CD14-positive monocyte (primary cell): ENCODE measurements at regions not wholly inside any gene's neighbourhood (a gene's known extent, or its start where the extent isn't known, plus 50 kb on each side); places are given as distances from the start of the nearest gene placed in this dataset.

Source experiments
- DNase-seq, 3 donors: peaks; one replicate each; pipeline ENCODE4 v3.0.0-alpha.2; 2011 to 2022
- H2AFZ ChIP-seq: 2 replicates; pipeline ENCODE4 v1.6.0; 2012; ENCODE audit warnings: mild to moderate bottlenecking, low read depth, low read length, inconsistent platforms; ENCODE audit not compliant: insufficient read depth, poor library complexity, severe bottlenecking
- H3K27ac ChIP-seq, 2 donors: 1 replicate in 1 of 2; 2 replicates in 1 of 2; pipeline ENCODE4 v1.5.1; 2012 to 2013; ENCODE audit warnings: low read length in 2 of 2, control low read depth in 1 of 2, inconsistent platforms in 1 of 2, low read depth in 1 of 2, mild to moderate bottlenecking in 1 of 2
- H3K27me3 ChIP-seq, 2 donors: one replicate each; pipeline versions ENCODE4 v1.6.0 to v1.6.1; 2011 to 2013; ENCODE audit warnings: low read length in 2 of 2; ENCODE audit not compliant: control insufficient read depth in 2 of 2, insufficient read depth in 2 of 2
- H3K36me3 ChIP-seq, 2 donors: replicated peaks in 1 of 2; 1 replicate in 1 of 2; 2 replicates in 1 of 2; pipeline versions ENCODE4 v1.5.1 to v1.6.1; 2012 to 2013; ENCODE audit warnings: low read length in 2 of 2, control low read depth in 1 of 2, inconsistent platforms in 1 of 2, mild to moderate bottlenecking in 1 of 2; ENCODE audit not compliant: insufficient read depth in 2 of 2, control insufficient read depth in 1 of 2
- H3K4me1 ChIP-seq, 2 donors: 1 replicate in 1 of 2; 2 replicates in 1 of 2; pipeline versions ENCODE4 v1.5.1 to v1.6.1; 2012 to 2013; ENCODE audit warnings: low read length in 2 of 2, control low read depth in 1 of 2, inconsistent platforms in 1 of 2, mild to moderate bottlenecking in 1 of 2, moderate library complexity in 1 of 2; ENCODE audit not compliant: insufficient read depth in 2 of 2, control insufficient read depth in 1 of 2
- H3K4me2 ChIP-seq: replicated peaks from 2 replicates; pipeline ENCODE3; 2012; ENCODE audit warnings: low read length, moderate library complexity, mild to moderate bottlenecking; ENCODE audit not compliant: poor library complexity, severe bottlenecking; ENCODE audit errors: extremely low read depth
- H3K4me3 ChIP-seq, 3 experiments: fragments of 200-600 bp in 1 of 3; sonication (generic) in 1 of 3; replicated peaks in 1 of 3; 1 replicate in 2 of 3; 2 replicates in 1 of 3; pipeline ENCODE4 v1.5.1; 2011 to 2013; ENCODE audit warnings: low read length in 3 of 3, mild to moderate bottlenecking in 3 of 3, control low read depth in 2 of 3, low read depth in 2 of 3, inconsistent platforms in 1 of 3, moderate library complexity in 1 of 3
- H3K79me2 ChIP-seq: 2 replicates; pipeline ENCODE4 v1.6.0; 2012; ENCODE audit warnings: mild to moderate bottlenecking, control low read depth, inconsistent platforms, low read length, moderate library complexity; ENCODE audit not compliant: insufficient read depth
- H3K9ac ChIP-seq: 2 replicates; pipeline ENCODE4 v1.6.0; 2017; ENCODE audit warnings: low read length, mild to moderate bottlenecking; ENCODE audit not compliant: insufficient read depth, poor library complexity, severe bottlenecking
- H3K9me3 ChIP-seq, 2 donors: replicated peaks in 1 of 2; 1 replicate in 1 of 2; 2 replicates in 1 of 2; pipeline versions ENCODE4 v1.5.1 to v1.6.1; 2012 to 2013; ENCODE audit warnings: low read length in 2 of 2, control low read depth in 1 of 2; ENCODE audit not compliant: control insufficient read depth in 1 of 2, insufficient read depth in 1 of 2
- H4K20me1 ChIP-seq: 2 replicates; pipeline ENCODE4 v1.6.0; 2012; ENCODE audit warnings: mild to moderate bottlenecking, low read length, control low read depth, moderate library complexity; ENCODE audit not compliant: insufficient read depth
- H3K27ac Mint-ChIP-seq, 7 donors: one replicate each; pipeline ENCODE4 v1.8.0; 2020; ENCODE audit warnings: mild to moderate bottlenecking in 7 of 7, mixed read lengths in 7 of 7, moderate library complexity in 6 of 7, inconsistent platforms in 2 of 7
- H3K27me3 Mint-ChIP-seq, 3 donors: one replicate each; pipeline ENCODE4 v1.8.0; 2021 to 2022; ENCODE audit warnings: low read depth in 3 of 3, mild to moderate bottlenecking in 3 of 3, mixed read lengths in 3 of 3, moderate library complexity in 3 of 3, inconsistent platforms in 1 of 3
- H3K36me3 Mint-ChIP-seq, 2 donors: one replicate each; pipeline ENCODE4 v1.8.0; 2020; ENCODE audit warnings: mixed read lengths in 2 of 2, inconsistent platforms in 1 of 2, mild to moderate bottlenecking in 1 of 2
- H3K4me1 Mint-ChIP-seq: one replicate; pipeline ENCODE4 v1.8.0; 2020; ENCODE audit warnings: mild to moderate bottlenecking, mixed read lengths
- H3K4me3 Mint-ChIP-seq, 2 donors: one replicate each; pipeline ENCODE4 v1.8.0; 2020; ENCODE audit warnings: mild to moderate bottlenecking in 2 of 2, mixed read lengths in 2 of 2, moderate library complexity in 1 of 2
- H3K9me3 Mint-ChIP-seq, 7 donors: one replicate each; pipeline ENCODE4 v1.8.0; 2020 to 2022; ENCODE audit warnings: mixed read lengths in 7 of 7, mild to moderate bottlenecking in 6 of 7, moderate library complexity in 6 of 7, inconsistent platforms in 2 of 7
- WGBS: methylation state at CpG from one replicate; pipeline ENCODE4 v1.1.5; 2013; ENCODE audit warnings: missing lambda C conversion rate; ENCODE audit not compliant: insufficient coverage; 5-methylcytosine and 5-hydroxymethylcytosine counted together
- intact Hi-C, 2 donors: fragments of 100-400 bp; cut with micrococcal nuclease; formaldehyde crosslinking; loops; one replicate each; pipeline versions ENCODE4 v1.15.0 to v1.15.1; 2023
- TF ChIP-seq, protein P1 (sequence below): fragments of 200-600 bp; IDR thresholded peaks from one replicate; pipeline ENCODE4 v1.8.0; 2022; ENCODE audit warnings: antibody characterized with exemption, mild to moderate bottlenecking

DNA sequence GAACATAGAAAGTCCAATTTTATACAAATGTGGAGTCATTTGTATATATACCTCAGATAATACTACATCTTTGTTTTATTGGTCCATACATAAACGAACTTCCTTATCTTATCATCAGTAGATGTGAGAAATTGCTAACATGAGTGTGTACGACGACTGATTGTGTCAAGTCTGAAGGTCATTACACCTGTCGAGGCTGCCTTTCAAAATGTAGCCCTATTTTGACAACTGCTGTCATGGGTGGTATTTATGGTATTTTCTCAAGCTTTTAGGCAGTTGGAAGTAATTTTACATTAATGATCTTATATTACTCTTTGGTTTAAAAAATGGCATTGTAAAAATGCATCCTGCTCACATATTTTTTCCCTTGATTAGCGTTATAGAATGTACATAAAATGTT, 183.7 kb upstream of the DNAJC19 start:
- H3K36me3 Mint-ChIP-seq: no peaks in the 10 kb centered on the region
- Histone ChIP-seq H3K36me3 (no peaks in the 10 kb centered on the region), H3K4me3 (no peak overlapping the region), H4K20me1 (no peaks in the 10 kb centered on the region), H2AFZ (no peak overlapping the region), H3K4me2 (no peak overlapping the region), H3K27me3 (no peaks in the 10 kb centered on the region), H3K9me3 (no peaks in the 10 kb centered on the region), H3K9ac (no peak overlapping the region), H3K79me2 (no peaks in the 10 kb centered on the region), H3K27ac (no peak overlapping the region), H3K4me1 (no peaks in the 10 kb centered on the region)
- intact Hi-C loops: no loop called here
- no peak overlapping the region for H3K27ac Mint-ChIP-seq
- no peak overlapping the region for H3K4me3 Mint-ChIP-seq
- WGBS: no CpG with 5 or more reads among the region's 5 CpGs
- peaks cover 0 to 2% (median 2%) of the 10 kb centered on the region in 3 donors for H3K27me3 Mint-ChIP-seq
- peaks cover 0 to 1% (median 0%) of the 10 kb centered on the region in 7 donors for H3K9me3 Mint-ChIP-seq
- no peak for DNase-seq
- no peaks in the 10 kb centered on the region for H3K4me1 Mint-ChIP-seq
- TF ChIP-seq, protein P1, sequence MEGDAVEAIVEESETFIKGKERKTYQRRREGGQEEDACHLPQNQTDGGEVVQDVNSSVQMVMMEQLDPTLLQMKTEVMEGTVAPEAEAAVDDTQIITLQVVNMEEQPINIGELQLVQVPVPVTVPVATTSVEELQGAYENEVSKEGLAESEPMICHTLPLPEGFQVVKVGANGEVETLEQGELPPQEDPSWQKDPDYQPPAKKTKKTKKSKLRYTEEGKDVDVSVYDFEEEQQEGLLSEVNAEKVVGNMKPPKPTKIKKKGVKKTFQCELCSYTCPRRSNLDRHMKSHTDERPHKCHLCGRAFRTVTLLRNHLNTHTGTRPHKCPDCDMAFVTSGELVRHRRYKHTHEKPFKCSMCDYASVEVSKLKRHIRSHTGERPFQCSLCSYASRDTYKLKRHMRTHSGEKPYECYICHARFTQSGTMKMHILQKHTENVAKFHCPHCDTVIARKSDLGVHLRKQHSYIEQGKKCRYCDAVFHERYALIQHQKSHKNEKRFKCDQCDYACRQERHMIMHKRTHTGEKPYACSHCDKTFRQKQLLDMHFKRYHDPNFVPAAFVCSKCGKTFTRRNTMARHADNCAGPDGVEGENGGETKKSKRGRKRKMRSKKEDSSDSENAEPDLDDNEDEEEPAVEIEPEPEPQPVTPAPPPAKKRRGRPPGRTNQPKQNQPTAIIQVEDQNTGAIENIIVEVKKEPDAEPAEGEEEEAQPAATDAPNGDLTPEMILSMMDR: no peak

DNA sequence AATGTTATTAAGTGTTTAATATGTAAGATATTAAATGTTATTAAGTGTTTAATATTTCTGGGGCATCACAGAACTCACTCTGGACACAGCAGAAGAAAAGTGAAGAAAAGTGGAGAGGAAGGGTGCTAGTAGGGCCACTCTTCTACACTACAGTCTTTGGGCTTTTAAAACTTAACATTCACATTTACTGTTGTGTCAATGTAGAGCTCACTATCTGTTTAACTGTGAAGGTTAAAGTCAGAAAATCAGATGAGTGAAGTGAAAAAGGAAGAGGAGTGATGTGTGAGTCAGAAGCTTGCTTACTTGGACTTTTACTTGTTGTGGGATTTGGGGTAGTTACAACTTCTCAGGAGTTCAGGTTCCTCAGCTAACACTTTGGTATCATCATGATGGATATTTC, 145.3 kb upstream of the DNAJC19 start:
- no peaks in the 10 kb centered on the region for H3K27me3 Mint-ChIP-seq

More for the DNA sequence above, 145.3 kb upstream of the DNAJC19 start:
- Mint-ChIP-seq H3K9me3 (peaks cover 0 to 10% (median 2%) of the 10 kb centered on the region in 7 donors), H3K27ac (no peak overlapping the region), H3K4me3 (no peak overlapping the region), H3K4me1 (no peaks in the 10 kb centered on the region), H3K36me3 (no peaks in the 10 kb centered on the region)
- intact Hi-C loops: no loop called here
- DNase-seq: no peak
- no peaks in the 10 kb centered on the region for H3K27me3 ChIP-seq
- no peaks in the 10 kb centered on the region for H3K4me1 ChIP-seq
- TF ChIP-seq, protein P1: no peak
- H3K27ac ChIP-seq: no peak overlapping the region
- no peak overlapping the region for H3K9ac ChIP-seq
- no peaks in the 10 kb centered on the region for H3K9me3 ChIP-seq
- no peak overlapping the region for H2AFZ ChIP-seq
- no peaks in the 10 kb centered on the region for H3K79me2 ChIP-seq
- H4K20me1 ChIP-seq: no peaks in the 10 kb centered on the region
- no peak overlapping the region for H3K4me2 ChIP-seq
- H3K36me3 ChIP-seq: no peaks in the 10 kb centered on the region
- H3K4me3 ChIP-seq: no peak overlapping the region
